ENCODE measurements at regions not wholly inside any gene's neighbourhood (a gene's known extent, or its start where the extent isn't known, plus 50 kb on each side); places are given as distances from the start of the nearest gene placed in this dataset.
A peak's percentile ranks its signal among the peaks of the same experiment; 100 is the strongest.
"Not testable (repeated sequence)": the region's sequence is repeated elsewhere in the genome, so short reads cannot be mapped to it uniquely, and the experiment has no call there.

GRCh38 chr2:17206771-17207170 lies 311.5 kb downstream of the RAD51AP2 start:
- Histone ChIP-seq H3K4me1 (no peaks in the 10 kb centered on the region), H3K27ac (no peak overlapping the region), H3K36me3 (no peaks in the 10 kb centered on the region), H3K27me3 (no peaks in the 10 kb centered on the region), H3K9me3 (no peaks in the 10 kb centered on the region), H3K4me3 (no peak overlapping the region)
- intact Hi-C loops (cut with DNase I; ENCODE audit: low total_unique reads): no loop called here
- DNase-seq: no peak
- TF ChIP-seq POLR2AphosphoS5 (IDR thresholded peaks at IDR 0.05): no peak

GRCh38 chr2:17204214-17204613 lies 314.0 kb downstream of the RAD51AP2 start:
- intact Hi-C loops (cut with DNase I; ENCODE audit: low total_unique reads); H3K4me3 ChIP-seq; H3K27ac ChIP-seq; H3K4me1 ChIP-seq; H3K27me3 ChIP-seq; H3K36me3 ChIP-seq; H3K9me3 ChIP-seq; DNase-seq: not testable (repeated sequence)
- WGBS, 5 donors: 93 to 100% (median 95%) methylated on average over 1 of the region's 1 CpG

GRCh38 chr2:17202628-17203027 lies 315.6 kb downstream of the RAD51AP2 start:
- H3K36me3 ChIP-seq; H3K4me3 ChIP-seq; H3K9me3 ChIP-seq; DNase-seq; H3K27me3 ChIP-seq; H3K27ac ChIP-seq; intact Hi-C loops (cut with DNase I; ENCODE audit: low total_unique reads); H3K4me1 ChIP-seq: not testable (repeated sequence)
- 74 to 90% (median 78%) methylated on average over 4 of the region's 4 CpGs for WGBS, 5 donors

GRCh38 chr2:17199741-17200140 lies 318.5 kb downstream of the RAD51AP2 start:
- H3K27me3 ChIP-seq: no peaks in the 10 kb centered on the region
- H3K36me3 ChIP-seq: no peaks in the 10 kb centered on the region
- no peak overlapping the region for H3K27ac ChIP-seq
- H3K4me1 ChIP-seq: no peaks in the 10 kb centered on the region
- peak in 1 of 2 donors; percentile 6 for DNase-seq
- no peaks in the 10 kb centered on the region for H3K9me3 ChIP-seq
- no peak for TF ChIP-seq POLR2AphosphoS5 (IDR thresholded peaks at IDR 0.05)
- no peak for TF ChIP-seq CTCF (IDR thresholded peaks at IDR 0.05)
- no peak for TF ChIP-seq EP300 (IDR thresholded peaks at IDR 0.05)
- no peak for TF ChIP-seq POLR2A (IDR thresholded peaks at IDR 0.05)
- WGBS, 5 donors: 62 to 72% (median 70%) methylated on average over 3 of the region's 3 CpGs
- intact Hi-C loops (cut with DNase I; ENCODE audit: low total_unique reads): no loop called here
- H3K4me3 ChIP-seq: no peak overlapping the region

- intact Hi-C loops (cut with DNase I; ENCODE audit: low total_unique reads): no loop called here
- Histone ChIP-seq H3K4me1 (no peaks in the 10 kb centered on the region), H3K36me3 (no peaks in the 10 kb centered on the region), H3K27ac (no peak overlapping the region), H3K27me3 (no peaks in the 10 kb centered on the region), H3K4me3 (no peak overlapping the region), H3K9me3 (no peaks in the 10 kb centered on the region)
- 70 to 86% (median 75%) methylated on average over 3 of the region's 3 CpGs for WGBS, 5 donors
- no peak for TF ChIP-seq CTCF (IDR thresholded peaks at IDR 0.05)
- no peak for TF ChIP-seq POLR2AphosphoS5 (IDR thresholded peaks at IDR 0.05)
- no peak for TF ChIP-seq POLR2A (IDR thresholded peaks at IDR 0.05)
- no peak for TF ChIP-seq EP300 (IDR thresholded peaks at IDR 0.05)
- no peak for DNase-seq
Observed at GRCh38 chr2:17196380-17196779, 321.9 kb downstream of the RAD51AP2 start.

GRCh38 chr2:17195016-17195415 lies 323.2 kb downstream of the RAD51AP2 start:
- 68 to 80% (median 78%) methylated on average over 5 of the region's 5 CpGs for WGBS, 5 donors
- Histone ChIP-seq H3K4me1 (no peaks in the 10 kb centered on the region), H3K36me3 (no peaks in the 10 kb centered on the region), H3K9me3 (no peaks in the 10 kb centered on the region), H3K27me3 (no peaks in the 10 kb centered on the region), H3K27ac (no peak overlapping the region), H3K4me3 (no peak overlapping the region)
- intact Hi-C loops (cut with DNase I; ENCODE audit: low total_unique reads): no loop called here
- no peak for DNase-seq
- no peak for TF ChIP-seq EP300 (IDR thresholded peaks at IDR 0.05)

GRCh38 chr2:17194083-17194482 lies 324.2 kb downstream of the RAD51AP2 start:
- no peaks in the 10 kb centered on the region for H3K4me1 ChIP-seq
- no peak overlapping the region for H3K27ac ChIP-seq
- H3K27me3 ChIP-seq: no peaks in the 10 kb centered on the region
- intact Hi-C loops (cut with DNase I; ENCODE audit: low total_unique reads): no loop called here
- H3K36me3 ChIP-seq: no peaks in the 10 kb centered on the region
- DNase-seq: no peak
- no peak overlapping the region for H3K4me3 ChIP-seq
- TF ChIP-seq CTCF (IDR thresholded peaks at IDR 0.05) (no peak), POLR2A (IDR thresholded peaks at IDR 0.05) (no peak), EP300 (IDR thresholded peaks at IDR 0.05) (no peak), POLR2AphosphoS5 (IDR thresholded peaks at IDR 0.05) (no peak)
- 69 to 83% (median 75%) methylated on average over 9 of the region's 9 CpGs for WGBS, 5 donors
- H3K9me3 ChIP-seq: no peaks in the 10 kb centered on the region

GRCh38 chr2:17193433-17193890 lies 324.8 kb downstream of the RAD51AP2 start:
- H3K27ac ChIP-seq; intact Hi-C loops (cut with DNase I; ENCODE audit: low total_unique reads); H3K27me3 ChIP-seq; H3K4me1 ChIP-seq; H3K9me3 ChIP-seq; H3K36me3 ChIP-seq; DNase-seq; H3K4me3 ChIP-seq: not testable (repeated sequence)
- 94 to 96% (median 95%) methylated on average over 23 to 32 of the region's 32 CpGs for WGBS, 5 donors

Data from stomach (tissue), 8 donors.